ENCODE measurements at regions not wholly inside any gene's neighbourhood (a gene's known extent, or its start where the extent isn't known, plus 50 kb on each side); places are given as distances from the start of the nearest gene placed in this dataset.

- no peak for DNase-seq
These were observed 123.9 kb downstream of the ZNF664 start for GRCh38 chr12:124096869-124097434.

- DNase-seq: no peak
These were observed 124.7 kb downstream of the ZNF664 start for GRCh38 chr12:124097701-124098100.

DNA sequence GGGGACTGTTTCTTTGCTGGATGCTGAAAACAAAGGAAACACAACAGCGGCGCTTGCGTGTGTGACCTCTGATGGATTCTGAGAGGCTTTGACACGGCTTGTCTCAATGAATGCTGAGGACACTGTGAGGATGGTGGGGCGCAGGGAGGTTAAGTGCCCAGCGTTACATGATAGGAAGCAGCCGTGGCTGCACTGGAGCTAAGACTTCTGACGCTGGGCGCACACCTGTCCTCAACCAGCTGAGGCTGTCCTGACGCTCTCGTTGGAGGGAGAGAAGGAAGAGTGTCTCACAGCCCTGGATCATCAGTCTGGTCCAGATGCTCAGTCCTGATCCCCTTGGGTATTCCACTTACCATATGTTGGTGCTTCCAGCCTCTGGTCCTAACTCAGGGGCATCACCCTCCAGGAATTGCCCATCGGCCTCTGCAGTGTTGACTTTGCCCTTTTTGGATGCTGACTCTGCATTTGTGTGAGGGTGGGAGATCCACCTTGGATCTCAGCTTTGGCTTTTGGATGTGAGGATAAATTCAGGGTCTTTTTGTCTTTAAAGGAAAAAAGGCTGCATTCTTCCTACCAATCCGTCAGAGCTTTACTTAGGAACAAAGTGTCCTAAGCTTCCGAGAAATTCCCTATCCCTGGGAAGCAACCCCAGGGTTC is 125.2 kb downstream of the ZNF664 start:
- no peak for DNase-seq

DNA sequence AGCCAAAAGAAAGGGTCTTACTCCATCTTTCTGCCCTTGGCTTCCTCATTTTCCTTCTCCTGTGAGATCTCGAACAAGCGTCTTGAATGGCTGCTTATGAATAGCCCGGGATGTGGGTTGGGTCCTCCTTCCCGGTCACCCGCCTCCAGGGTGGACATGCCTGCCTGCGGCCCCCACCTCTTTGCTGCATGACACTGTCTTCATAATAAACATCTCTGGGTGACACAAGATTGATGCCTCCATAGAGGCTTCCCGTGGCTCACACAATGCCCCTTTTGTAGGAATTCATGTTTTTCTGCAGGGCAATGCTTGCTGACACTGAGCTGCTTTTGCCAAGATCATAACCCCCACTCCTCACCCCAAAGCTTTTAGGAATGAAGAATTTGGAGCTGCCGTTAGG is 125.9 kb downstream of the ZNF664 start:
- DNase-seq: no peak

DNA sequence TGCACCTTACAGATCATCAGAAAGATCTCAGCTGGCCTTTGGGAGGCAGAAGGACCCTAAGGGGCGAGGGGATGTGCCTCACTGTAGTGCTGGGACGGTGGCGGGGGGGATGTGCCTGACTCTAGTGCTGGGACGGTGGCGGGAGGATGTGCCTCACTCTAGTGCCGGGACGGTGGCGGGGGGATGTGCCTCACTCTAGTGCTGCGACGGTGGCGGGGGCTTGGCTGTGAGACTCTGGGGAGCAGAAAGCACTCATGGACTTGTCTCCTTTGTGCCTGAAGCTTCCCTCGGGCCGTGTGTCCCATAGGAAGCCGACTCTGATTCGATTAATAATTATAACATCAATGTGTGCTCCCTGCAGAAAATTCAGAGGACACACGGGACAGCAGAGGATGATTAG is 126.6 kb downstream of the ZNF664 start:
- no peak for DNase-seq

- DNase-seq: no peak
These were observed 127.7 kb downstream of the ZNF664 start for GRCh38 chr12:124100572-124101178.

DNA sequence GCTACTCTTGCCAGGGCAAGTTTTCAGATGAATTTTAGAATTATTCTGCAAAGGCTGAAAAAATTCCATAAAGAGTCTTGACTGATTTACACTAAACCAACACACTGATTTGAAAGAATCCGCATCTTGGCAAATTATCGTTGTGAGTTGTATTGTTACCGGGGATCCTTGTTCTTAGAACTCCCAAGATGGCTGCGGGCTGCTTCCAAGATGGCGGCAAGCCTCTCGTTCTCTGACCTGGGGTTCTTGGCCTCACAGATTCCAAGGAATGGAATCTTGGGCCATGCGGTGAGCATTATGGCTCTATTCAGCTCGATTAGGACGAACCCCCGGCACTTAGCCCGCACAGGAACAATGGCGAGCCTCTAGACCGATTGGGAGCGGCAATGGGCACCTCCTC is 132.5 kb downstream of the ZNF664 start:
- DNase-seq: no peak

DNA sequence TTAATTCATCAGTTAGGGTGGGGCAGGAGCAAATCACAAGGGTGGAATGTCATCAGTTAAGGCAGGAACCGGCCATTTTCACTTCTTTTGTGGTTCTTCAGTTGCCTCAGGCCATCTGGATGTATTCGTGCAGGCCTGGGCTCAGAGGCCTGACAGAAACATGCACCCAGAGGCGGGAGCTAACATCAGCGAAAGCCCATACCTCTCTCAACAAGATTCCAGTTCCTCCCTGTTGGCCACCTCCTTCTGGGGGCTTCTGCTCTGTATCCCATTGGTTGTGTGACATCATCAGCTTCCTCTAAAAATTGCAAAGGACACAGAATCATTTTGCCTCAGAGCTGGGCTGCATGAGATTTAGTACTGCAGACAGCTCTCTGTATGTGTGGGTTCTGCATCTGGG is 134.3 kb downstream of the ZNF664 start:
- no peak for DNase-seq

- DNase-seq: no peak
These were observed 136.7 kb downstream of the ZNF664 start for GRCh38 chr12:124109760-124110159.

DNA sequence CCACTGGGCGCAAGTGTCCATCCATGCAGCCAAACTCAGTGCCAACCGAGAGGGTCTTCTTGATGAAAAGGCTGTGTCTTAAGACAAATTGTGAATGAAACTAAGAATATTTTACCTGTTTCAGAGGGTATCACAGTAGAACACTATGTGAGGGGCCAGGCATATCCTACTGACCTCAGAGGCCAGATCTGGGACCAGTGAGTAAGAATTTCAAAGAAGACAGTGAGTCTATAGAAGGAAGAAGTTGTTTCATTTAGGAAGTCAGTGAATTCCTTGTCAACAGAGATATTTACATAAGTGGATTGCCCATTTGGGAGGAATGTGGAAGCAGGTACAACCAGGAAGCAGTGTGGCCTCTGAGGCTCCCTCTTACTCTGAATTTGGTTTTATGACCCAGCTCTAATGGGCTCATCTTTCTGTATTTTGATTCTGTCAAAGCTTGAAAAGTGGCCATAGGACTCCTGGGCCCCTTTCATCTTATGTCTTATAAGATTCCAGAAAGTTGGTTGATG is 137.4 kb downstream of the ZNF664 start:
- no peak for DNase-seq

DNA sequence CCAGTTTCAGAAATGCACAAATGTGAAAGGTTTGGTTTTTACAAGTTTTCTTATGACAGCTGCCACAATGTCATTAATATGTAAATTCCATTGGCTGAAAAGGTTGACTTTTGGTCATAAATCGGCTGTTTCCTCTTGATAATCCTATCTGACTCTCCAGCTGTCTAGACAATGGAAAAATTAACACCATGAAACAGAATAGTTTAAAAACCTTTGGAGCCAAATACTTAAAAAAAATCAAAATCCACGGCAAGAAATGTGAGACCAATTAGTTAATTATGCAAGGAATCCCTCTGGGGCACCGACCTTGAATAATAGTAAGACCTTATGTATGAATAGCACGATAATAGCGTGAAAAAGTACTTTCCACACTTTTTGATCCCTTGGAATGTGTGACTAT is 138.0 kb downstream of the ZNF664 start:
- no peak for DNase-seq

- DNase-seq: no peak
These were observed 141.3 kb downstream of the ZNF664 start for GRCh38 chr12:124114316-124114715.

- no peak for DNase-seq
These were observed 142.5 kb downstream of the ZNF664 start for GRCh38 chr12:124115496-124115895.

DNA sequence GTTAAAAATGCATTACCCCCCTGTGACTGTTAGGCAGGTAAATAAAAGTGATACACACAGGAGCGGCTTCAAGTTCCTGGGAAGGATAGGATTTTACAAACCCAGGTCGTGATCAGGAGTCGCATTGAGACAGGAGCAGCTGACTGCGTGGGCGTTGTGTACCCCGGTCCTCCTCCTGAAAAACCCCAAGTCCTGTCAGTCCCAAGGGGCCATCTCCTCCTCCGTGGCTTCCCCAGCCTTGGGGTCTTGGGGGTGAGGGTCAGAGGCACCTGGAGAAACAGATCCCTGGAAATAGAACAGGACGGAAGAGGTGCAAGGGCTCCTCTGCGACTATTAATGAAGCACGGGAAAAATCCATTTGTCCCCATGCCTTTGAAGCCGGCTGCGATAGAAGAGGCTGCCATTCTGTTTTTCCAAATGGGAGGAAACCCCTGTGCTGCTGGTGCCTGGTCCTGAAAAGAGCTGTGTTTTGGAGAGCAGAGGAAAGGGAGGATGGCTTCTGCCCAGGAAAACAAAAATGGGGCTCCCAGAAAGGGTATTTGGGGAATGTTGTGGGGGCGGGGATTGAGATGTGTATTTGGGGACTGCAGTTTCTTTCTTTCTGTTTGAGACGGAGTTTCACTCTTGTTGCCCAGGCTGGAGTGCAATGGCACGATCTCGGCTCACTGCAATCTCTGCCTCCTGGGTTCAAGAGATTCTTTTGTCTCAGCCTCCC is 143.1 kb downstream of the ZNF664 start:
- DNase-seq: no peak

- no peak for DNase-seq
These were observed 147.7 kb downstream of the ZNF664 start for GRCh38 chr12:124120739-124121138.

- no peak for DNase-seq
These were observed 149.7 kb downstream of the ZNF664 start for GRCh38 chr12:124122722-124123121.

DNA sequence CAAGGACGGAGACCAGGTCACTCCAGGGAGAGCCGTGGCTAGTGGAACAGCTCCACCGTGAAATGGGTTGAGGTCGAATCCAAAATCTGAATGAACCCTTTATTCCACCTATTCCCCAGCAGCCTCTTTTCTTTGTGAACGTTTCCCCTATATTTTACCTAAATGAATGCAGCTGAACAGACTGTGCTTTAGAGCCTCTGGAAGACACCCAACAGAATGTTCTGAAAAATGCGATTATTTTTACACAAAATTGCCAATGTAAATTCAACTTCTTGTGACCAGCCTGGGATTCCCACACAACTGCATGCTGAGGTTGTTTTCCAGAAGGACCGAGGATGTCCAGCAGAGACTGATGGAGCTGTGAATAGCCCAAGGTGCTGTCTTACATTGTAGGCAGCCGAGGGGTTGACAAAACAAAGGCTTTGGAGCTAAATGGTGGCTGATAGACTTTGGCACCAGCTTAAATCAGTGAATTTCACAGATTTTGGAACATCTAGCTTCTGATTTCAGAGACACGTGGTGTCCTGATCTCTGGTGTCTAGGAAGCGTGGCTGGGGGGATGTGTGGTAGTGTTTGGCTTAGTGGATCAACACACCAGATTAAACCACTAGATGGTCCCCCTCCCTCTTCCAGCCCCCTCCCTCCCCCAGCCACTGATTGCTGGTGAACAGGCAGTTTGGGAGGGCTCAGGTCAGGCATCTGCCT is 150.4 kb downstream of the ZNF664 start:
- no peak for DNase-seq

GRCh38 chr12:124125203-124125871 is 152.3 kb downstream of the ZNF664 start:
- no peak for DNase-seq

DNA sequence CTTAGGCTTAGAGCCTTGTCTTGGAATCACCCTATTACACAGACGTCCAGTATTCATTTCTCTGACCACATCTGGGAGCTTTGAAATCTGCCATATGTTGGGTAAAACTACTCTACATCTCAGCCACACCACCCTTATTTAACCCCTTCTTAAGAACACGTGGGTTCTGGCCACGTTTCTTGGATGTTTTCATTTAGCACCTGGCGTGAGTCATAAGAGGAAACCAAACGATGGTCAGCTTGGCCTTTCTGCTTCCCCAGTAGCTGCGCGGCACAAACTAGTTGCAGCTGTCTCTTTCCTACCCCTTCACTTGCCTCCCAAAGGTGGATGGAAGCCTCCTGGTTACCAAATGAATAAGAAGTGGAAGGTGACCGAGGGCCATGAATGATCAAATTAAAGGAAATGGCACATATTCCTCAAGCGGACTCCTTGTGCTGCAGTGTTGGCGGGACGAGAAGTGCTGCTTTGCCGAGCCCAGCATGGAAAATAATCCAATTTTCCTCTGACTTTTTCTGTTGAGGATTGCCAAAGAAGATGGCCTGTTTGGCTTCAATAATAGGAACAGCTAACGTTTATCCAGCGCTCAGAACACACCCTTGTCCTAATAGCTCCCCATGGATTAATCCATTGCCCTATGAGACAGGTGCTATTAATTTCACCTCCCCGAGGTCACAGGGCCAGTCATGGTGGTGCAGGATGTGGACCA is 154.1 kb downstream of the ZNF664 start:
- no peak for DNase-seq

GRCh38 chr12:124129132-124129531 is 156.1 kb downstream of the ZNF664 start:
- no peak for DNase-seq

GRCh38 chr12:124130691-124131591 is 157.9 kb downstream of the ZNF664 start:
- DNase-seq: no peak

Measured in central memory CD4-positive, alpha-beta T cell (primary cell).